Gastroesophageal sphincter (tissue), 4 donors: ENCODE measurements at regions not wholly inside any gene's neighbourhood (a gene's known extent, or its start where the extent isn't known, plus 50 kb on each side); places are given as distances from the start of the nearest gene placed in this dataset.
"Not testable (repeated sequence)": the region's sequence is repeated elsewhere in the genome, so short reads cannot be mapped to it uniquely, and the experiment has no call there.

Experiments
- ATAC-seq: fragments of 150-250 bp; one replicate; pipeline ENCODE4 v1.9.1; 2016; ENCODE audit warnings: mild to moderate bottlenecking, moderate library complexity
- H3K27ac ChIP-seq, 4 donors: fragments of 200-600 bp; sonication (generic) in 3 of 4; 1 replicate in 3 of 4; 2 replicates in 1 of 4; pipeline ENCODE4 v1.5.1; 2016 to 2019
- H3K27me3 ChIP-seq: fragments of 200-600 bp; sonication (generic); one replicate; pipeline ENCODE4 v1.5.1; 2019
- H3K36me3 ChIP-seq, 2 donors: fragments of 200-600 bp; sonication (generic); one replicate each; pipeline ENCODE4 v1.5.1; 2019; ENCODE audit warnings: control low read depth in 1 of 2
- H3K4me1 ChIP-seq, 3 donors: fragments of 200-600 bp; sonication (generic); 1 replicate in 2 of 3; 2 replicates in 1 of 3; pipeline ENCODE4 v1.5.1; 2016 to 2019; ENCODE audit warnings: control low read depth in 2 of 3
- H3K4me3 ChIP-seq, 2 donors: fragments of 200-600 bp; sonication (generic); one replicate each; pipeline ENCODE4 v1.5.1; 2019; ENCODE audit warnings: mild to moderate bottlenecking in 1 of 2, moderate library complexity in 1 of 2
- H3K9me3 ChIP-seq, 3 donors: fragments of 200-600 bp; sonication (generic); one replicate each; pipeline ENCODE4 v1.5.1; 2017 to 2019; ENCODE audit warnings: control low read depth in 2 of 3
- EP300 ChIP-seq: sonication (generic); formaldehyde crosslinking; IDR thresholded peaks from one replicate; pipeline ENCODE4 v1.6.1; 2017; ENCODE audit warnings: antibody characterized with exemption, mild to moderate bottlenecking
- POLR2A ChIP-seq, 2 donors: fragments of 450-650 bp; IDR thresholded peaks; one replicate each; pipeline ENCODE4 v1.6.1; 2017; ENCODE audit warnings: antibody characterized with exemption in 2 of 2, mild to moderate bottlenecking in 2 of 2, moderate library complexity in 1 of 2
- POLR2AphosphoS5 ChIP-seq: sonication (generic); formaldehyde crosslinking; IDR thresholded peaks from one replicate; pipeline ENCODE4 v1.6.1; 2017; ENCODE audit warnings: antibody characterized with exemption
- WGBS, 2 donors: methylation state at CpG; one replicate each; pipeline ENCODE4 v1.1.5; 2018; ENCODE audit warnings: low coverage in 1 of 2; 5-methylcytosine and 5-hydroxymethylcytosine counted together
- TF ChIP-seq, protein P1 (sequence below), 4 experiments: fragments of 200-600 bp in 2 of 4; fragments of 450-650 bp in 2 of 4; sonication (generic) in 1 of 4; IDR thresholded peaks; one replicate each; pipeline ENCODE4 v1.5.1; 2017 to 2019; ENCODE audit warnings: antibody characterized with exemption in 4 of 4, mild to moderate bottlenecking in 2 of 4, moderate library complexity in 2 of 4

DNA sequence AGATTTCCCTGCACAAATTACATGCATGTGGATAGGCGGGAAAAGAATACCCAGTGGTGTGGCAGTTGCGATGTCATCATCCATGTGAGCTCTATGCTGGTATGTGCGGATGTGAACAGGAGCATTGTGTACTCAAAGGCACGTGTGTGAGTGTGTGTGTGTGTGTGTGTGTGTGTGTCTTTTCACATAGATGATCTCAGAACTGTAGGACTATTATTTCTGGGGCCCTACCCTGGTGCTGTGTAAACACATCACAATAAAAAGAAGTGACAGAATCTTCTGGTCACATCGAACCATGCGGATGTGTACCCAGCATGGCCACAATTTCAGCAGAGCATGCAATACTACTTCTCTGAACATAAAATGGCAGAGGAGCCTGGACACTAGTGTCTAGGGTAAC, 624.8 kb downstream of the MID1IP1 start:
- WGBS, 2 donors = 80 to 83% methylated on average over 2 to 4 of the region's 6 CpGs
- no peaks in the 10 kb centered on the region for H3K9me3 ChIP-seq
- H3K4me3 ChIP-seq = no peak overlapping the region
- no peaks in the 10 kb centered on the region for H3K27me3 ChIP-seq
- no peak for ATAC-seq
- no peak for TF ChIP-seq EP300
- no peak overlapping the region for H3K27ac ChIP-seq
- peaks cover 0 to 8% (median 0%) of the 10 kb centered on the region in 3 donors for H3K4me1 ChIP-seq
- H3K36me3 ChIP-seq = no peaks in the 10 kb centered on the region

DNA sequence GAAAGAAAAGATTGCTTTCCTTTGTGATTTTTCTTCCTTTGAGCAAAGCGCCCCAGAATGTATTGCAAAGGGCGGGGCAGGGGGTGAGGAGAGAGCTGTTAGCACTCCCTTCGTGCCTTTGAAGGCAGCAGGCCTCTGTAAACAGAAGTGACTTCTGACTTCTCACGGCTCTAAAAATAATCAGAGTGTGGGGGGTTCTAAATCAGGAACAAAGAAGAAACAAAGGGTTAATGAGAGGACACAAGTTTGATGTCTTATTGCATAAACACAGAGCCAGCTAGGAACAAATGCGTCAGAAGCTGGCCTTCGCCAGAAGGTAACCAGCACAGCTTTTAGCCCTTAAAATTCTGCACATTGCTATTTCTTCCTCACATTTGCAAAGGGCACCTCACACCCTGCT, 626.2 kb downstream of the MID1IP1 start:
- 60% methylated on average over 5 of the region's 6 CpGs; no CpG with 5 or more reads in 1 of the 2 donors for WGBS, 2 donors
- H3K27ac ChIP-seq = peak overlapping the region in 2 of 4 donors; percentile 17 to 67

DNA sequence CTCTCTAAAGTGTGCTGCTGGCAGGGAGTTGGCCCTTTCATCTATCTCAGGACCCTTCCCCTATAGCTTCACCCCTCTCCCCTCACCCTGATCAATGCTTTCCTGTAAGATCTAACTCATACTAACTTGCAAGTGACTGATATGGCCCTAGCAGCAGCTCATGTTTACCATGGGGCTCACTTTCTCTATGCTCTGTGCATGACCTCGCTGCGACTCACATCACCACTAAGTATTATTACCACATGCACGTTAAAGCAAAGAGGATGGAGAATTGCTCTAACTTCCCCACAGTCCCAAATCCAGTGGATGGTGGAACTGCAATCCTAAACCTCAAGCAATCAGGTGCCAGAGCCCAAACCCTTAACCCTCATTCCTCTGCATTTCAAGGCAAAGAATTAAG, 626.6 kb downstream of the MID1IP1 start:
- Histone ChIP-seq H3K36me3 (no peaks in the 10 kb centered on the region), H3K27ac (peak overlapping the region in 1 of 4 donors; percentile 67), H3K9me3 (no peaks in the 10 kb centered on the region), H3K27me3 (no peaks in the 10 kb centered on the region), H3K4me3 (no peak overlapping the region), H3K4me1 (peaks cover 0 to 8% (median 0%) of the 10 kb centered on the region in 3 donors)
- TF ChIP-seq EP300 = no peak
- no peak for ATAC-seq
- WGBS, 2 donors = 50% methylated on average over 2 of the region's 3 CpGs; no CpG with 5 or more reads in 1 of the 2 donors

More for the DNA sequence above, 626.2 kb downstream of the MID1IP1 start:
- H3K27me3 ChIP-seq = no peaks in the 10 kb centered on the region
- TF ChIP-seq, protein P1, sequence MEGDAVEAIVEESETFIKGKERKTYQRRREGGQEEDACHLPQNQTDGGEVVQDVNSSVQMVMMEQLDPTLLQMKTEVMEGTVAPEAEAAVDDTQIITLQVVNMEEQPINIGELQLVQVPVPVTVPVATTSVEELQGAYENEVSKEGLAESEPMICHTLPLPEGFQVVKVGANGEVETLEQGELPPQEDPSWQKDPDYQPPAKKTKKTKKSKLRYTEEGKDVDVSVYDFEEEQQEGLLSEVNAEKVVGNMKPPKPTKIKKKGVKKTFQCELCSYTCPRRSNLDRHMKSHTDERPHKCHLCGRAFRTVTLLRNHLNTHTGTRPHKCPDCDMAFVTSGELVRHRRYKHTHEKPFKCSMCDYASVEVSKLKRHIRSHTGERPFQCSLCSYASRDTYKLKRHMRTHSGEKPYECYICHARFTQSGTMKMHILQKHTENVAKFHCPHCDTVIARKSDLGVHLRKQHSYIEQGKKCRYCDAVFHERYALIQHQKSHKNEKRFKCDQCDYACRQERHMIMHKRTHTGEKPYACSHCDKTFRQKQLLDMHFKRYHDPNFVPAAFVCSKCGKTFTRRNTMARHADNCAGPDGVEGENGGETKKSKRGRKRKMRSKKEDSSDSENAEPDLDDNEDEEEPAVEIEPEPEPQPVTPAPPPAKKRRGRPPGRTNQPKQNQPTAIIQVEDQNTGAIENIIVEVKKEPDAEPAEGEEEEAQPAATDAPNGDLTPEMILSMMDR (IDR thresholded peaks at IDR 0.05) = no peak
- TF ChIP-seq POLR2AphosphoS5 = peak; percentile 57
- ATAC-seq = peak; percentile 22
- no peak overlapping the region for H3K4me3 ChIP-seq
- H3K4me1 ChIP-seq = peaks cover 0 to 8% (median 0%) of the 10 kb centered on the region in 3 donors
- no peaks in the 10 kb centered on the region for H3K9me3 ChIP-seq
- H3K36me3 ChIP-seq = no peaks in the 10 kb centered on the region

DNA sequence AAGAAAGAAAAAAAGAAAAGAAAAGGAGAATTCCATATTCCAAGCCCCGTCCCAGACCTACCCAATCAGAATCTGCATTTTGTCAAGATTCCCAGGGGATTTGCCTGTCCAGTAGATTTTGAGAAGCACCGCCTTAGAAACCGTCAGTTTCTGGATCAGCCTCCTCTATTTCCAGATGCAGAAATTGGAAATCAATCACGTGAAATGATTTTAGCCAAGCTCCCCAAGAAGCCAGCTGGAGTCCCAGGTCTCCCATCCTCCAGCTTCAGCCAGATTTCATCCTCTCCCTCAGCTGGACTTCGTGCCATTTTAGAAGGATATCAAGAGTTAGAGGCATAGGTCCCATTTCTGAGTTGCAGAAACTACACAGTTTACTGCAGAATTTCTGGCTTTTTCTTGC, 629.3 kb downstream of the MID1IP1 start:
- no peak for ATAC-seq
- Histone ChIP-seq H3K9me3 (no peaks in the 10 kb centered on the region), H3K4me3 (no peak overlapping the region), H3K27ac (no peak overlapping the region), H3K4me1 (peaks cover 0 to 8% (median 0%) of the 10 kb centered on the region in 3 donors), H3K36me3 (no peaks in the 10 kb centered on the region), H3K27me3 (no peaks in the 10 kb centered on the region)
- 79 to 85% methylated on average over 4 of the region's 5 CpGs for WGBS, 2 donors
- TF ChIP-seq POLR2A (IDR thresholded peaks at IDR 0.05) = no peak
- TF ChIP-seq EP300 = no peak
- TF ChIP-seq POLR2AphosphoS5 = no peak
- TF ChIP-seq, protein P1 (IDR thresholded peaks at IDR 0.05) = no peak

DNA sequence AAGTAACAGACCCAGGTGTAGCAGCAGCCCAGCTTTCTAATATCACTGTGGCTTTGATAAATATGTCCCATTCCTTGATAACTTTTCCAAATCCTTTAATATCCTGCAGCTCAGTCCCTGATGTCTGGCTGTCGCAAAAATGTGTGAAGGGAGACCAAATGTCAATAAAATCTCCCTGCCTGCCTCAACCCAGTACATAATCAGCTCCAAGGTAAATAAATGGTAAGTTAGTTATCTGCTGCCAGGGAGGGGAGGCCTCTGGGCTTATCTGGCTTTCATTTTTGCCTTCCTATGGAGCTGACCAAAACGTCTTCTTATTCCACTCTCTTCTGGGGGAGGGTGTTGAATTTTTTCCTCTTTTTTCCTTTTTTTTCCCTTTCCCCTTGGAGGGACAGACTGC, 630.6 kb downstream of the MID1IP1 start:
- no peak for TF ChIP-seq POLR2AphosphoS5
- no peak for TF ChIP-seq POLR2A (IDR thresholded peaks at IDR 0.05)
- no peak for TF ChIP-seq EP300
- TF ChIP-seq, protein P1 (IDR thresholded peaks at IDR 0.05) = no peak
- ATAC-seq = no peak
- WGBS, 2 donors = 42 to 63% methylated on average over 1 to 2 of the region's 2 CpGs
- Histone ChIP-seq H3K36me3 (no peaks in the 10 kb centered on the region), H3K27ac (no peak overlapping the region), H3K4me3 (no peak overlapping the region), H3K9me3 (no peaks in the 10 kb centered on the region), H3K27me3 (no peaks in the 10 kb centered on the region), H3K4me1 (peaks cover 0 to 8% (median 0%) of the 10 kb centered on the region in 3 donors)

DNA sequence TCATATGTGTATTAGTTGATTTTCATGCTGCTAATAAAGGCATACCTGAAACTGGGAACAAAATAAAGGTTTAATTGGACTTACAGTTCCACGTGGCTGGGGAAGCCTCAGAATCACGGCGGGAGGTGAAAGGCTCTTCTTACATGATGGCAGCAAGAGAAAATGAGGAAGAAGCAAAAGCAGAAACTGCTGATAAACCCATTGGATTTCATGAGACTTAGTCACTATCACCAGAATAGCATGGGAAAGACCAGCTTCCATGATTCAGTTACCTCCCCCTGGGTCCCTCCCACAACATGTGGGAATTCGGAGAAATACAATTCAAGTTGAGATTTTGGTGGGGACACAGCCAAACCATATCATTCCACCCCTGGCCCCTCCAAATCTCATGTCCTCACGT, 633.4 kb downstream of the MID1IP1 start:
- H3K36me3 ChIP-seq, H3K27ac ChIP-seq, H3K4me1 ChIP-seq, ATAC-seq, H3K9me3 ChIP-seq, H3K4me3 ChIP-seq, H3K27me3 ChIP-seq: not testable (repeated sequence)
- 50 to 59% methylated on average over 2 of the region's 5 CpGs for WGBS, 2 donors

DNA sequence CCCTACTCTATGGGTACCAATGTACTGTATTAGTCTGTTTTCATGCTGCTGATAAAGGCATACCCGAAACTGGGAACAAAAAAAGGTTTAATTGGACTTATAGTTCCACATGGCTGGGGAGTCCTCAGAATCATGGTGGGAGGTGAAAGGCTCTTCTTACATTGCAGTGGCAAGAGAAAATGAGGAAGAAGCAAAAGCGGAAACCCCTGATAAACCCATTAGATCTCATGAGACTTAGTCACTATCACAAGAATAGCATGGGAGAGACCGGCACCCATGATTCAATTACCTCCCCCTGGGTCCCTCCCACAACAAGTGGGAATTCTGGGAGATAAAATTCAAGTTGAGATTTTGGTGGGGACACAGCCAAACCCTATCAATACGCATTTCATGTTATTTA, 635.3 kb downstream of the MID1IP1 start:
- not testable (repeated sequence) for H3K27me3 ChIP-seq, H3K36me3 ChIP-seq, H3K27ac ChIP-seq, H3K9me3 ChIP-seq, H3K4me1 ChIP-seq, ATAC-seq, H3K4me3 ChIP-seq
- WGBS, 2 donors = 84 to 100% methylated on average over 2 to 3 of the region's 4 CpGs
